Superior temporal gyrus (tissue), 1 donor: ENCODE measurements at regions not wholly inside any gene's neighbourhood (a gene's known extent, or its start where the extent isn't known, plus 50 kb on each side); places are given as distances from the start of the nearest gene placed in this dataset.

Source experiments
- DNase-seq: peaks from one replicate; pipeline ENCODE4 v3.0.0-alpha.2; 2016; ENCODE audit errors: extremely low spot score

- DNase-seq, result no peak
Measured at GRCh38 chr2:18265614-18266586, 294.6 kb downstream of the RDH14 start.

- no peak for DNase-seq
Measured at GRCh38 chr2:18262601-18263000, 297.9 kb downstream of the RDH14 start.

GRCh38 chr2:18253686-18254197 is 306.7 kb downstream of the RDH14 start:
- DNase-seq, result no peak

DNA sequence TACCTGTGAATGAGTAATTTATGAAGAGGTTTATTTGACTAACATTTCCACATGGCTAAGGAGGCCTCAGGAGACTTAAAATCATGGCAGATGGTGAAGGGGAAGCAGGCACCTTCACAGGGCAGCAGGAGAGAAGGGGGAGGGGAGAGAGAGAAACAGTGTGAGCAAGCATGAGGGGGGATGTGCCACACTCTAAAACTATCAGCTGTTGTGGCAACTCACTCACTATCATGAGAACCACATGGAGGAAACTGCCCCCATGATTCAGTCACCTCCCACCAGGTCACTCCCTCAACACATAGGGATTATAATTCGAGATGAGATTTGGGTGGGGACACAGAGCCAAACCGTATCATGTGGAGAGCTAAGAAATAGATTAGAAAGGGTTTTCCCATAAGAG is 309.0 kb downstream of the RDH14 start:
- no peak for DNase-seq

GRCh38 chr2:18247282-18248110 is 313.0 kb downstream of the RDH14 start:
- DNase-seq, result no peak

DNA sequence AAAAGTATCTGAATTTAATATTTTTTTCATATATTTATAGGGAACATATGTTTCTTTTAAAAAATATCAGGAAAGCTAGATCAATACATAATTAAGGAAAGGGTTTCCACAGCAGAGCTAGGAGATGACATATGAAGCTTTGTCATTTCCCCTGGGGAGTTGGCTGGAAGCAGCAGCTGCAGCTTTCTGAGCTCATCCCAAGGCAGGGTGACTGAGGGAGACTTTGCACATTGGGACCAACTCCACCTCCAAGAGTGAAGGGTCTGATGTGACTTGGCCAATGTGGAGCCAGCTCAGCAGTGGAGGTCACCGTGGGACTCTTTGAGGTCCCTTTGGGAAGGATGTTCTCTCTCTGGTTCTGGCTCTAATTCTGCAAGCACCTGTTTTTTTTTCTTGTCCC is 315.1 kb downstream of the RDH14 start:
- no peak for DNase-seq

- no peak for DNase-seq
Measured at GRCh38 chr2:18244845-18245244, 315.6 kb downstream of the RDH14 start.

DNA sequence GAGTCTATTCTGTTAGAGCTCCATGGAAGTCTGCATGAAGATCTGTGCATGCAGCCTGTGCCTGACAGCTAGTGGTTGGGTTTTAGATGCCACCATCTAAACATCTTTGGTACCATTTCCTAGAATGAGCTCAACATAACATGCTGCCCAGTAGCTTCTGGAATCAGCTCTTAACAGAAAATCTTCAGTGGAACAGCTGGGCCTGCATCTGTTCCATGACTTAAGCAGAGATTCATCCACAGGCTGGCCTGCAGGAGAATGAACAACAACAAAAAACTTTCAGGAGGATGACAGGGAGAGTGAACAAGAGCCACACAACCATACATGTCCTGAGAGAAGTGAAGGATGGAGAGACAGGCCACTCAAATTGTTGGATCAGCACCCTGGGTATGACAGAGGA is 316.6 kb downstream of the RDH14 start:
- no peak for DNase-seq

DNA sequence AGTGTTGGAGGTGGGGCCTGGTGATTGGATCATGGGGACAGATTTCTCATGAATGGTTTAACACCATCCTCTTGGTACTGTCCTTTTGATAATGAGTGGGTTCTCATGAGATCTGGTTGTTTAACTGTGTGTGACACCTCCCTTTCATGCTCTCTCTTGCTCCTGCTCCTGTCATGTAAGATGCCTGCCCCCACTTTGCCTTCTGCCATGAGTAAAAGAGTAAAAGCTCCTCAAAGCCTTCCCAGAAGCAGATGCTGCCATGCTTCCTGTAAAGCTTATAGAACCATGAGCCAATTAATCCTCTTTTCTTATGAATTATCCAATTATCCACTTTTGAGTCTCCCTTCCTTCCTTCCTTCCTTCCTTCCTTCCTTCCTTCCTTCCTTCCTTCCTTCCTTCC is 317.7 kb downstream of the RDH14 start:
- DNase-seq, result no peak

- no peak for DNase-seq
Measured at GRCh38 chr2:18238209-18238608, 322.2 kb downstream of the RDH14 start.

GRCh38 chr2:18237298-18237697 is 323.2 kb downstream of the RDH14 start:
- no peak for DNase-seq

- DNase-seq, result no peak
Measured at GRCh38 chr2:18232731-18233438, 327.6 kb downstream of the RDH14 start.

- DNase-seq, result no peak
Measured at GRCh38 chr2:18230668-18231067, 329.8 kb downstream of the RDH14 start.

- DNase-seq, result no peak
Measured at GRCh38 chr2:18219676-18220075, 340.8 kb downstream of the RDH14 start.

- DNase-seq, result no peak
Measured at GRCh38 chr2:18218160-18218933, 339.9 kb downstream of the KCNS3 start.

GRCh38 chr2:18214936-18215335 is 336.5 kb downstream of the KCNS3 start:
- no peak for DNase-seq

GRCh38 chr2:18213986-18214385 is 335.5 kb downstream of the KCNS3 start:
- DNase-seq, result no peak

DNA sequence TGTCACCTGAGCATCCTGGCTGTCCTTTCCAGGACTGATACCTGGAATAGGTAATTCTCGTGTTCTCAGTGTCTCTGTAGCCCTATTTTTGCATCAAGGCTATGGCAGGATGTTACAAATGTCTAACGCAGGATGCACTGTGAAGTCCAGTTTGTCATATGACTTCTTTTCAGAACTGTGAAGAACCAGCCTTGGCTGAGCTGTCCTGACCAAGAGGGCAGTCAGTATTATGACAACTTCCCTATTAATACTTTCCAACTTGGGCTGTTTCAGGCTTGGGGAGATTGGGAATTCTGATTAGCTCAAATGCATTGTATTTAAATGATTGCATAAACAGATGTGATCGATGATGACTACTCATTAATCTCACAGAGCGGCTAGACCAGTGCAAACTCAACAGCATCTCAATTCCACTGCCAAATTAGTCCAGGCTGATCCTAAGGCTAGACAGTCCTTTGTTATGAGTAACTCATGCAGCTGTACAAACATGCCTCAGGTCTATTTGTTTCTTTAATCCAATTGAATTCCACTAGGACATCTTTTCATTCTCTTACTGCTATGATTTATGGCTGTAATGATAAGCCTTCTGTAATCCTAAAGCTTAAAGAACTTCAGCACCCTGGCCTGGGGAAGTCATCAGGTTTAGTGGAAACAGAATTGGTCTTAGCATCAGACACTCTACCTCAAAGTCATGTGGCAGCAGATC is 331.6 kb downstream of the KCNS3 start:
- no peak for DNase-seq

- no peak for DNase-seq
Measured at GRCh38 chr2:18208956-18209355, 330.5 kb downstream of the KCNS3 start.

- no peak for DNase-seq
Measured at GRCh38 chr2:18200771-18201170, 322.3 kb downstream of the KCNS3 start.
